ENCODE measurements at regions not wholly inside any gene's neighbourhood (a gene's known extent, or its start where the extent isn't known, plus 50 kb on each side); places are given as distances from the start of the nearest gene placed in this dataset.
"Not testable (repeated sequence)": the region's sequence is repeated elsewhere in the genome, so short reads cannot be mapped to it uniquely, and the experiment has no call there.

GRCh38 chr1:43018121-43018520 lies 59.5 kb upstream of the SLC2A1 start:
- no peaks in the 10 kb centered on the region for H3K4me1 ChIP-seq (ENCODE audit: insufficient read depth, low read length)
- H3K9me3 ChIP-seq (ENCODE audit: low read length), result no peaks in the 10 kb centered on the region
- H3K27me3 ChIP-seq (ENCODE audit: control insufficient read depth in 1 of 2, insufficient read depth in 2 of 2, low read length in 2 of 2), result no peaks in the 10 kb centered on the region
- no peak overlapping the region for H3K9ac ChIP-seq (ENCODE audit: low read length)
- H3K27ac ChIP-seq (ENCODE audit: low read depth, low read length), result no peak overlapping the region
- no peaks in the 10 kb centered on the region for H3K36me3 ChIP-seq (ENCODE audit: insufficient read depth, low read length)
- no peak overlapping the region for H3K4me3 ChIP-seq (ENCODE audit: low read depth in 1 of 2, low read length in 2 of 2)

DNA sequence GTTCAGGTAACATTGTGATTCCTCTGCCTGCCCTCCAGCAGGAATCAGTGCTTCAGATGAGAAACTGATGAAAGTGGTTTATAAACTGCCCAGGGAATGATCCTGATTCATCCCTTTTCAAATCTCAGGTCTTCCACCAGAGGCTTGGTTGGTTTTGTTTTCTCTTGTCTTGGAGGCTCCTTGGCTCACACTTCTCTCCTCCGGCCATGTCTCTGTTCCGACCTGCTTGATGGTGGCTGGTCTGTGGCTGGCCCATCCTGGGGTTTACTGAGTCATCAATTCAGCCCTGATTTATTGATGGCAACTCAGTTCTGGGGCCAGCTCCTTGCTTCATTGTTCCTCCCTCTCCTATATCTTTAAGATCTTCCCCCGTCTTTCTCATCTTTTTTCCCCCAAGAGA lies 56.6 kb upstream of the SLC2A1 start:
- no peak overlapping the region for H3K9ac ChIP-seq (ENCODE audit: low read length)
- H3K9me3 ChIP-seq (ENCODE audit: low read length), result no peaks in the 10 kb centered on the region
- no peaks in the 10 kb centered on the region for H3K27me3 ChIP-seq (ENCODE audit: control insufficient read depth in 1 of 2, insufficient read depth in 2 of 2, low read length in 2 of 2)
- H3K4me3 ChIP-seq (ENCODE audit: low read depth in 1 of 2, low read length in 2 of 2), result no peak overlapping the region
- H3K27ac ChIP-seq (ENCODE audit: low read depth, low read length), result no peak overlapping the region
- no peaks in the 10 kb centered on the region for H3K4me1 ChIP-seq (ENCODE audit: insufficient read depth, low read length)
- H3K36me3 ChIP-seq (ENCODE audit: insufficient read depth, low read length), result no peaks in the 10 kb centered on the region

GRCh38 chr1:43014579-43014978 lies 55.9 kb upstream of the SLC2A1 start:
- not testable (repeated sequence) for H3K27me3 ChIP-seq (ENCODE audit: control insufficient read depth in 1 of 2, insufficient read depth in 2 of 2, low read length in 2 of 2); H3K27ac ChIP-seq (ENCODE audit: low read depth, low read length); H3K4me1 ChIP-seq (ENCODE audit: insufficient read depth, low read length); H3K9me3 ChIP-seq (ENCODE audit: low read length); H3K9ac ChIP-seq (ENCODE audit: low read length); H3K4me3 ChIP-seq (ENCODE audit: low read depth in 1 of 2, low read length in 2 of 2); H3K36me3 ChIP-seq (ENCODE audit: insufficient read depth, low read length)

DNA sequence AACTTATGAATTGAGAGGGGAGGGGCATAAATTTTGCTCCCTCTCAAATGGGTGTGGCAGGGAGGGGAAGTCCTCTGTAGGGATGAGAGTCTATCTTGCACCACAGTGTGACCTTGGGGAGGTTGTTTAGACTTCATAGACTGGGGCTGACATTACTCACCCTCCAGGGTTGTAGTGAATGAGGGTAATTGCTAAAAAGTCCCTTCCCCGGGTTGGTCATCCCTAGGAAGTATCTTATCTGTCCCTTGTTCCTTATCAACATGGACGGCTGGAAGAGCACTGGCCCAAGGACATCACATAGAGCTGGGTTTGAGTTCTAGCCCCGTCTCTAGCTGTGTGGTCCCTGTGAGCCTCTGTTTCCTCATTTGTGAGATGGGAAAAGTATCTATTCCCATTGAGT lies 52.4 kb upstream of the SLC2A1 start:
- no peaks in the 10 kb centered on the region for H3K4me1 ChIP-seq (ENCODE audit: insufficient read depth, low read length)
- no peak overlapping the region for H3K9ac ChIP-seq (ENCODE audit: low read length)
- no peak overlapping the region for H3K27ac ChIP-seq (ENCODE audit: low read depth, low read length)
- peaks cover 0 to 4% of the 10 kb centered on the region in 2 donors for H3K27me3 ChIP-seq (ENCODE audit: control insufficient read depth in 1 of 2, insufficient read depth in 2 of 2, low read length in 2 of 2)
- H3K36me3 ChIP-seq (ENCODE audit: insufficient read depth, low read length), result no peaks in the 10 kb centered on the region
- H3K9me3 ChIP-seq (ENCODE audit: low read length), result no peaks in the 10 kb centered on the region
- no peak overlapping the region for H3K4me3 ChIP-seq (ENCODE audit: low read depth in 1 of 2, low read length in 2 of 2)

DNA sequence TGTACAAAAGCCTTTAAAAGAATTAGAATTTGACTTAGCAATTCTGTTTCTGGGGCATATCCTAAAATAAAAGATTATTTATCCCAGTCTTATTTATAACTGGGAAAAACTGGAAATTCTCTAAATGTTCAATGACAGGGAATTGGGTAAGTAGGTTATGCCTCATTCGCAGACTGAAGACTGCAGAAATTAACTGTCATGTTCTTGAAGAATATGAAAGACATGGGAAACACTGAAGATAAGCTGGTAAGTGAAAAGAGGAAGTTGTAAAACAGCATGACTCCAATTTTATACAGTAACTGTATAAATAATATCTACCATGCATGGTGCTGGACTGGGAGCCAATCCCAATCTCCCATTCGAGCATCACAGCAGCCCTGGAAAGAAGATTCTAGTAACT lies 50.6 kb upstream of the SLC2A1 start:
- H3K4me3 ChIP-seq (ENCODE audit: low read depth in 1 of 2, low read length in 2 of 2), result no peak overlapping the region
- no peak overlapping the region for H3K9ac ChIP-seq (ENCODE audit: low read length)
- H3K9me3 ChIP-seq (ENCODE audit: low read length), result no peaks in the 10 kb centered on the region
- no peak overlapping the region for H3K27ac ChIP-seq (ENCODE audit: low read depth, low read length)
- H3K27me3 ChIP-seq (ENCODE audit: control insufficient read depth in 1 of 2, insufficient read depth in 2 of 2, low read length in 2 of 2), result peaks cover 0 to 4% of the 10 kb centered on the region in 2 donors
- H3K36me3 ChIP-seq (ENCODE audit: insufficient read depth, low read length), result no peaks in the 10 kb centered on the region
- no peaks in the 10 kb centered on the region for H3K4me1 ChIP-seq (ENCODE audit: insufficient read depth, low read length)

GRCh38 chr1:43008115-43009060 lies 49.7 kb upstream of the SLC2A1 start:
- no peaks in the 10 kb centered on the region for H3K9me3 ChIP-seq (ENCODE audit: low read length)
- H3K4me1 ChIP-seq (ENCODE audit: insufficient read depth, low read length), result no peaks in the 10 kb centered on the region
- no peaks in the 10 kb centered on the region for H3K36me3 ChIP-seq (ENCODE audit: insufficient read depth, low read length)
- no peak overlapping the region for H3K27ac ChIP-seq (ENCODE audit: low read depth, low read length)
- H3K27me3 ChIP-seq (ENCODE audit: control insufficient read depth in 1 of 2, insufficient read depth in 2 of 2, low read length in 2 of 2), result peaks cover 0 to 4% of the 10 kb centered on the region in 2 donors
- H3K4me3 ChIP-seq (ENCODE audit: low read depth in 1 of 2, low read length in 2 of 2), result no peak overlapping the region
- H3K9ac ChIP-seq (ENCODE audit: low read length), result no peak overlapping the region
